GM12878 (cell line): ENCODE measurements at regions not wholly inside any gene's neighbourhood (a gene's known extent, or its start where the extent isn't known, plus 50 kb on each side); places are given as distances from the start of the nearest gene placed in this dataset.

Source experiments
- ATAC-seq: fragments of 200-7000 bp; cut with Tn5 transposase; 3 replicates; pipeline ENCODE4 v1.9.1; 2020; ENCODE audit warnings: mild to moderate bottlenecking, moderate library complexity
- BruUV-seq: library from RNA; stranded (reverse); fragments of 400-500 nt; replicated peaks from 2 replicates; lab custom pipeline; 2021; lab: Mats Ljungman, UMichigan
- CTCF ChIA-PET: fragments of 300-600 bp; sonication (Branson Sonifier 250); formaldehyde crosslinking; extraction: SDS; loops from one replicate; lab custom pipeline; 2021; ENCODE audit warnings: inconsistent platforms; lab: Yijun Ruan, JAX
- POLR2A ChIA-PET: fragments of 350-600 bp; formaldehyde crosslinking; extraction: SDS; loops from one replicate; lab custom pipeline; 2021; ENCODE audit warnings: inconsistent platforms; lab: Charles Lee
- RAD21 ChIA-PET: fragments of 300-600 bp; sonication (Branson Sonifier 250); formaldehyde crosslinking; loops from one replicate; lab custom pipeline; 2023; ENCODE audit warnings: antibody characterized with exemption; ENCODE audit not compliant: unreplicated experiment; lab: Charles Lee
- SMC1A ChIA-PET: fragments of 300-600 bp; sonication (Branson Sonifier 250); formaldehyde crosslinking; loops from one replicate; lab custom pipeline; 2023; ENCODE audit not compliant: unreplicated experiment, uncharacterized antibody; lab: Charles Lee
- DNase-seq: peaks from one replicate; pipeline ENCODE4 v3.0.0-alpha.2; 2011; ENCODE audit warnings: low read depth, low spot score
- FAIRE-seq: peaks from 3 replicates; lab custom pipeline; 2011; peaks lifted over from hg19 to GRCh38; lab: Jason Lieb, UNC
- H2AFZ ChIP-seq: 2 replicates; pipeline ENCODE4 v1.6.0; 2011; ENCODE audit warnings: low read depth, low read length, control low read depth; ENCODE audit not compliant: control insufficient read depth
- H3K27ac ChIP-seq: 2 replicates; pipeline ENCODE4 v1.5.1; 2011; ENCODE audit warnings: control low read depth; ENCODE audit not compliant: control insufficient read depth, insufficient read depth
- H3K27me3 ChIP-seq, 2 experiments: replicated peaks in 1 of 2; 2 replicates each; pipeline versions ENCODE4 v1.6.0 to v1.6.1; 2011; ENCODE audit warnings: low read length in 1 of 2; ENCODE audit not compliant: control insufficient read depth in 2 of 2, insufficient read depth in 2 of 2
- H3K36me3 ChIP-seq, 2 experiments: 2 replicates each; pipeline ENCODE4 v1.5.1; 2011; ENCODE audit warnings: low read length in 1 of 2; ENCODE audit not compliant: control insufficient read depth in 2 of 2, insufficient read depth in 2 of 2
- H3K4me1 ChIP-seq: 2 replicates; pipeline ENCODE4 v1.6.1; 2011; ENCODE audit warnings: mild to moderate bottlenecking, low read length, moderate library complexity, mixed read lengths; ENCODE audit not compliant: control insufficient read depth, insufficient read depth
- H3K4me2 ChIP-seq: 2 replicates; pipeline ENCODE4 v1.6.0; 2011; ENCODE audit warnings: control low read depth; ENCODE audit not compliant: control insufficient read depth, insufficient read depth
- H3K4me3 ChIP-seq: fragments of 200-600 bp; sonication (generic); 2 replicates; pipeline ENCODE4 v1.5.1; 2016
- H3K79me2 ChIP-seq: 2 replicates; pipeline ENCODE4 v1.6.0; 2011; ENCODE audit warnings: low read length; ENCODE audit not compliant: control insufficient read depth, insufficient read depth
- H3K9ac ChIP-seq: 2 replicates; pipeline ENCODE4 v1.8.0; 2011; ENCODE audit warnings: low read length, control low read depth, mixed read lengths; ENCODE audit not compliant: control insufficient read depth, insufficient read depth
- H3K9me3 ChIP-seq: replicated peaks from 3 replicates; pipeline ENCODE4 v1.5.1; 2011; ENCODE audit warnings: mild to moderate bottlenecking, low read length; ENCODE audit not compliant: control insufficient read depth, insufficient read depth
- H4K20me1 ChIP-seq: 2 replicates; pipeline ENCODE4 v1.6.0; 2011; ENCODE audit not compliant: control insufficient read depth, insufficient read depth
- BACH1 ChIP-seq: fragments of 450-650 bp; IDR thresholded peaks from 2 replicates; pipeline ENCODE4 v1.6.1; 2017; ENCODE audit warnings: mild to moderate bottlenecking, borderline replicate concordance
- BCL11A ChIP-seq: IDR thresholded peaks from 2 replicates; pipeline ENCODE4 v1.6.1; 2011; ENCODE audit warnings: low read depth, low read length
- FOXK2 ChIP-seq: fragments of 450-650 bp; IDR thresholded peaks from 2 replicates; pipeline ENCODE4 v1.6.1; 2017; ENCODE audit warnings: mild to moderate bottlenecking, moderate library complexity
- GATAD2B ChIP-seq: fragments of 450-650 bp; conservative IDR thresholded peaks from 2 replicates; pipeline ENCODE4 v1.6.1; 2017; ENCODE audit warnings: low read depth, mild to moderate bottlenecking, moderate library complexity
- NRF1 ChIP-seq: conservative IDR thresholded peaks from 2 replicates; pipeline ENCODE4 v1.6.1; 2011; ENCODE audit warnings: mild to moderate bottlenecking, low read depth, low read length, improper control_type of control experiment
- PAX5 ChIP-seq: IDR thresholded peaks from 2 replicates; pipeline ENCODE4 v1.6.1; 2011; ENCODE audit warnings: low read depth, low read length, borderline replicate concordance
- RBBP5 ChIP-seq: fragments of 200-600 bp; sonication (generic); conservative IDR thresholded peaks from 2 replicates; pipeline ENCODE4 v1.6.1; 2016
- RCOR1 ChIP-seq: conservative IDR thresholded peaks from 2 replicates; pipeline ENCODE4 v1.6.1; 2012; ENCODE audit warnings: low read depth, low read length, improper control_type of control experiment
- SIX5 ChIP-seq: IDR thresholded peaks from 2 replicates; pipeline ENCODE4 v1.6.1; 2011; ENCODE audit warnings: mild to moderate bottlenecking, low read depth, low read length, moderate library complexity; ENCODE audit not compliant: severe bottlenecking
- SUPT20H ChIP-seq: IDR thresholded peaks from 2 replicates; pipeline ENCODE4 v1.6.1; 2011; ENCODE audit warnings: low read depth, mild to moderate bottlenecking, low read length, moderate library complexity, borderline replicate concordance; ENCODE audit not compliant: control insufficient read depth
- ZNF207 ChIP-seq: fragments of 450-650 bp; IDR thresholded peaks from 2 replicates; pipeline ENCODE4 v1.6.1; 2014; ENCODE audit warnings: antibody characterized with exemption, mild to moderate bottlenecking, borderline replicate concordance
- WGBS: methylation state at CpG from one replicate; pipeline ENCODE4 v1.1.6; 2016; ENCODE audit warnings: low lambda C conversion rate; ENCODE audit not compliant: insufficient replicate concordance, insufficient coverage; ENCODE audit errors: missing lambda C conversion rate; 5-methylcytosine and 5-hydroxymethylcytosine counted together
- in situ Hi-C: fragments of 300-500 bp; cut with MboI; formaldehyde crosslinking; loops from 9 replicates; pipeline ENCODE4 v1.14.3; 2018; ENCODE audit warnings: mixed read lengths
- intact Hi-C: fragments of 100-400 bp; cut with micrococcal nuclease; formaldehyde crosslinking; loops from one replicate; pipeline ENCODE4 v1.14.2; 2022; ENCODE audit not compliant: unreplicated experiment
- TF ChIP-seq, protein P1 (sequence below): fragments of 450-650 bp; IDR thresholded peaks from 2 replicates; pipeline ENCODE4 v1.6.1; 2018; ENCODE audit warnings: mild to moderate bottlenecking, low read depth, moderate library complexity; ENCODE audit not compliant: partially characterized antibody

DNA sequence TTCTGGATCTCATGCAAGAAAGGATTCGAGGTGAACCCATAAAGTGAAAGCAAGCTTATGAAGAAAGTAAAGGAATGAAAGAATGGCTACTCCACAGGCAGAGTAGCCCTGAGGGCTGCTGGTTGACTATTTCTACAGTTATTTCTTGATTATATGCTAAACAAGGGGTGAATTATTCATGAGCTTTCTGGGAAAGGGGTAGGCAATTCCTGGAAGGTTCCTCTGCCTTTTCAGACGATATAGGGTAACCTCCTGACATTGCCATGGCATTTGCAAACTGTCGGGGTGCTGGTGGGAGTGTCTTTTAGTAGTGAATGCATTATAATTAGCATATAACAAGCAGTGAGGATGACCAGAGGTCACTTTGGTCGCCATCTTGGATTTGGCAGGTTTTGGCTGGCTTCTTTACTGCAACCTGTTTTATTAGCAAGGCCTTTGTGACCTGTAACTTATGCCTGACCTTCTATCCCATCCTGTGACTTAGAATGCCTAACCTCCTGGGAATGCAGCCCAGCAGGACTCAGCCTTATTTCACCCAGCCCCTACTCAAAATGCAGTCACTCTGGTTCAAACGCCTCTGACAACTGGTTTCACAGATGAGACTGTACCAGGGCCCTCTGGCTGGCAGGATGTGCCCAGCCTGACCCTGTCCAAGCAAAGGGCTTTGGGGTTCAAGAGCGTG lies 157.7 kb upstream of the SFSWAP start:
- 27% methylated on average over 6 of the region's 6 CpGs for WGBS
- no TSS peak for BruUV-seq
- in situ Hi-C loops: no loop called here
- no peaks in the 10 kb centered on the region for H3K9me3 ChIP-seq
- no peaks in the 10 kb centered on the region for H3K79me2 ChIP-seq
- H3K4me3 ChIP-seq: no peak overlapping the region
- H2AFZ ChIP-seq: no peak overlapping the region
- H3K9ac ChIP-seq: no peak overlapping the region
- FAIRE-seq (no peak), ATAC-seq (no peak), DNase-seq (no peak)
- POLR2A ChIA-PET: no interaction called here
- no peak for TF ChIP-seq GATAD2B
- no peak for TF ChIP-seq BCL11A
- TF ChIP-seq SIX5: no peak
- no peak for TF ChIP-seq SUPT20H
- no peak for TF ChIP-seq PAX5
- TF ChIP-seq FOXK2: no peak
- no peak for TF ChIP-seq BACH1
- no peak for TF ChIP-seq RBBP5
- TF ChIP-seq, protein P1, sequence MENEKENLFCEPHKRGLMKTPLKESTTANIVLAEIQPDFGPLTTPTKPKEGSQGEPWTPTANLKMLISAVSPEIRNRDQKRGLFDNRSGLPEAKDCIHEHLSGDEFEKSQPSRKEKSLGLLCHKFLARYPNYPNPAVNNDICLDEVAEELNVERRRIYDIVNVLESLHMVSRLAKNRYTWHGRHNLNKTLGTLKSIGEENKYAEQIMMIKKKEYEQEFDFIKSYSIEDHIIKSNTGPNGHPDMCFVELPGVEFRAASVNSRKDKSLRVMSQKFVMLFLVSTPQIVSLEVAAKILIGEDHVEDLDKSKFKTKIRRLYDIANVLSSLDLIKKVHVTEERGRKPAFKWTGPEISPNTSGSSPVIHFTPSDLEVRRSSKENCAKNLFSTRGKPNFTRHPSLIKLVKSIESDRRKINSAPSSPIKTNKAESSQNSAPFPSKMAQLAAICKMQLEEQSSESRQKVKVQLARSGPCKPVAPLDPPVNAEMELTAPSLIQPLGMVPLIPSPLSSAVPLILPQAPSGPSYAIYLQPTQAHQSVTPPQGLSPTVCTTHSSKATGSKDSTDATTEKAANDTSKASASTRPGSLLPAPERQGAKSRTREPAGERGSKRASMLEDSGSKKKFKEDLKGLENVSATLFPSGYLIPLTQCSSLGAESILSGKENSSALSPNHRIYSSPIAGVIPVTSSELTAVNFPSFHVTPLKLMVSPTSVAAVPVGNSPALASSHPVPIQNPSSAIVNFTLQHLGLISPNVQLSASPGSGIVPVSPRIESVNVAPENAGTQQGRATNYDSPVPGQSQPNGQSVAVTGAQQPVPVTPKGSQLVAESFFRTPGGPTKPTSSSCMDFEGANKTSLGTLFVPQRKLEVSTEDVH: no peak
- no peak for TF ChIP-seq ZNF207
- no peak for TF ChIP-seq NRF1
- TF ChIP-seq RCOR1: no peak
- intact Hi-C loops: no loop called here
- no peaks in the 10 kb centered on the region for H3K27me3 ChIP-seq
- no peaks in the 10 kb centered on the region for H3K4me1 ChIP-seq
- CTCF ChIA-PET: no interaction called here
- no peaks in the 10 kb centered on the region for H4K20me1 ChIP-seq
- RAD21 ChIA-PET: no interaction called here
- no peak overlapping the region for H3K27ac ChIP-seq
- SMC1A ChIA-PET: no interaction called here
- H3K4me2 ChIP-seq: no peak overlapping the region
- H3K36me3 ChIP-seq: no peaks in the 10 kb centered on the region
